GM18951 (cell line): ENCODE measurements at regions not wholly inside any gene's neighbourhood (a gene's known extent, or its start where the extent isn't known, plus 50 kb on each side); places are given as distances from the start of the nearest gene placed in this dataset.

Experiments
- POLR2A ChIP-seq: IDR thresholded peaks from 4 replicates; pipeline ENCODE4 v1.6.1; 2011; ENCODE audit warnings: mild to moderate bottlenecking; ENCODE audit not compliant: insufficient read length, insufficient read depth; ENCODE audit errors: extremely low read depth
- in situ Hi-C: fragments of 300-500 bp; cut with MboI; formaldehyde crosslinking; loops from one replicate; pipeline ENCODE4 v1.12.0; 2022; ENCODE audit warnings: low sequenced_read_pairs, mixed read lengths, inconsistent platforms; ENCODE audit not compliant: unreplicated experiment

GRCh38 chr3:72673011-72673771 lies 175.1 kb downstream of the SHQ1 start:
- TF ChIP-seq POLR2A: no peak
- in situ Hi-C loops: no loop called here

GRCh38 chr3:72669224-72669623 lies 179.0 kb downstream of the SHQ1 start:
- in situ Hi-C loops: no loop called here
- no peak for TF ChIP-seq POLR2A

GRCh38 chr3:72666447-72666755 lies 181.8 kb downstream of the SHQ1 start:
- no peak for TF ChIP-seq POLR2A
- in situ Hi-C loops: no loop called here

- in situ Hi-C loops: no loop called here
- no peak for TF ChIP-seq POLR2A
These were observed 182.4 kb downstream of the SHQ1 start for GRCh38 chr3:72665701-72666446.

GRCh38 chr3:72665103-72665502 lies 183.1 kb downstream of the SHQ1 start:
- no peak for TF ChIP-seq POLR2A
- in situ Hi-C loops: no loop called here

GRCh38 chr3:72664184-72664975 lies 183.9 kb downstream of the SHQ1 start:
- in situ Hi-C loops: no loop called here
- TF ChIP-seq POLR2A: no peak

GRCh38 chr3:72663429-72663828 lies 184.8 kb downstream of the SHQ1 start:
- no peak for TF ChIP-seq POLR2A
- in situ Hi-C loops: no loop called here

GRCh38 chr3:72661115-72661457 lies 187.2 kb downstream of the SHQ1 start:
- no peak for TF ChIP-seq POLR2A
- in situ Hi-C loops: no loop called here

GRCh38 chr3:72660270-72661114 lies 187.8 kb downstream of the SHQ1 start:
- TF ChIP-seq POLR2A: no peak
- in situ Hi-C loops: no loop called here

GRCh38 chr3:72659596-72659995 lies 188.6 kb downstream of the SHQ1 start:
- in situ Hi-C loops: no loop called here
- TF ChIP-seq POLR2A: no peak

- no peak for TF ChIP-seq POLR2A
- in situ Hi-C loops: no loop called here
These were observed 189.1 kb downstream of the SHQ1 start for GRCh38 chr3:72659188-72659587.

GRCh38 chr3:72658466-72659100 lies 189.7 kb downstream of the SHQ1 start:
- in situ Hi-C loops: no loop called here
- TF ChIP-seq POLR2A: no peak
